Stimulated activated CD4-positive, alpha-beta T cell treated with anti-CD3 and anti-CD28 coated beads, Interleukin-15, amount 100 ng/mL, for 1 hour (primary cell): ENCODE measurements at regions not wholly inside any gene's neighbourhood (a gene's known extent, or its start where the extent isn't known, plus 50 kb on each side); places are given as distances from the start of the nearest gene placed in this dataset.

ENCODE experiments used
- DNase-seq, 2 donors: peaks; one replicate each; pipeline ENCODE4 v3.0.0-alpha.2; 2020; ENCODE audit warnings: low read depth in 1 of 2, low spot score in 1 of 2

GRCh38 chr2:234286118-234286598, 210.7 kb downstream of the ARL4C start:
- no peak for DNase-seq

- no peak for DNase-seq
These were observed 211.3 kb downstream of the ARL4C start for GRCh38 chr2:234285541-234285940.

- DNase-seq, result no peak
These were observed 217.2 kb downstream of the ARL4C start for GRCh38 chr2:234279637-234280036.

- no peak for DNase-seq
These were observed 218.2 kb downstream of the ARL4C start for GRCh38 chr2:234278556-234279255.

GRCh38 chr2:234275515-234275914, 221.4 kb downstream of the ARL4C start:
- no peak for DNase-seq

- DNase-seq, result no peak
These were observed 222.8 kb downstream of the ARL4C start for GRCh38 chr2:234273887-234274584.

GRCh38 chr2:234272069-234272850, 221.8 kb downstream of the SPP2 start:
- DNase-seq, result no peak

- DNase-seq, result no peak
These were observed 220.8 kb downstream of the SPP2 start for GRCh38 chr2:234271338-234271737.

- no peak for DNase-seq
These were observed 219.3 kb downstream of the SPP2 start for GRCh38 chr2:234269769-234270204.

GRCh38 chr2:234267534-234267933, 217.0 kb downstream of the SPP2 start:
- DNase-seq, result no peak

- no peak for DNase-seq
These were observed 216.4 kb downstream of the SPP2 start for GRCh38 chr2:234266952-234267351.

GRCh38 chr2:234265206-234265605, 214.7 kb downstream of the SPP2 start:
- no peak for DNase-seq

- DNase-seq, result no peak
These were observed 211.2 kb downstream of the SPP2 start for GRCh38 chr2:234261736-234262135.

- DNase-seq, result no peak
These were observed 208.9 kb downstream of the SPP2 start for GRCh38 chr2:234259440-234259839.

- no peak for DNase-seq
These were observed 208.2 kb downstream of the SPP2 start for GRCh38 chr2:234258562-234259141.

- no peak for DNase-seq
These were observed 207.5 kb downstream of the SPP2 start for GRCh38 chr2:234257859-234258561.

GRCh38 chr2:234256516-234256915, 206.0 kb downstream of the SPP2 start:
- no peak for DNase-seq

GRCh38 chr2:234254783-234255521, 204.4 kb downstream of the SPP2 start:
- no peak for DNase-seq

- no peak for DNase-seq
These were observed 202.3 kb downstream of the SPP2 start for GRCh38 chr2:234252772-234253171.
